Chondrocyte (in vitro differentiated cells): ENCODE measurements at regions not wholly inside any gene's neighbourhood (a gene's known extent, or its start where the extent isn't known, plus 50 kb on each side); places are given as distances from the start of the nearest gene placed in this dataset.

ENCODE experiments used
- DNase-seq: peaks from one replicate; pipeline ENCODE4 v3.0.0; 2021; ENCODE audit warnings: mixed read lengths, low spot score
- H3K27ac Mint-ChIP-seq: one replicate; pipeline ENCODE4 v1.8.0; 2021; ENCODE audit warnings: mild to moderate bottlenecking, moderate library complexity, mixed read lengths; ENCODE audit not compliant: unreplicated experiment
- H3K27me3 Mint-ChIP-seq: 2 replicates; pipeline ENCODE4 v1.8.0; 2021; ENCODE audit warnings: low read depth, mixed read lengths
- H3K36me3 Mint-ChIP-seq: 2 replicates; pipeline ENCODE4 v1.8.0; 2021; ENCODE audit warnings: low read depth, mixed read lengths
- H3K4me1 Mint-ChIP-seq: 2 replicates; pipeline ENCODE4 v1.8.0; 2021; ENCODE audit warnings: low read depth, mild to moderate bottlenecking, mixed read lengths
- H3K4me3 Mint-ChIP-seq: one replicate; pipeline ENCODE4 v1.8.0; 2021; ENCODE audit warnings: mild to moderate bottlenecking, moderate library complexity, mixed read lengths; ENCODE audit not compliant: unreplicated experiment
- H3K9me3 Mint-ChIP-seq: 2 replicates; pipeline ENCODE4 v1.8.0; 2021; ENCODE audit warnings: low read depth, mixed read lengths
- TF ChIP-seq, protein P1 (sequence below): fragments of 200-600 bp; sonication (generic); IDR thresholded peaks from 2 replicates; pipeline ENCODE4 v1.5.0; 2021; ENCODE audit warnings: antibody characterized with exemption, mild to moderate bottlenecking, moderate library complexity

DNA sequence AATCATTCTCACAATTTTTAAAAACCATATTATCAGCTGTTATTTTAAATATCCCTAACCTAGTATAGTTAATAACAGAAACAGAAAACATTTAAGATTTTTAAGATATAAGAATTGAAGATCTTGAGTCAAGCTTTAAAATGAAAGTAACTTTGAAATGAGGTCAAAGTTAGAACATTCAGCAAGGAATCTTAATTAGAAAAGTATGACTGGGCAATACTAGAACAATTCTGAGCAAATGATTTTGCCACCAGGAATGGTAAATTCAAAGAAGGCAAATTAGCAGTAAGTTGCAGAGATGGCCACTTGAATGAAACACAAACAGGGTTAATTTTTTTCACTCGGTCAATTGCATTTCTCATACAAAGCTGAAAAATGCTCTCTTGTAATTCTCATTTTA lies 117.9 kb downstream of the NXNL2 start:
- Mint-ChIP-seq H3K9me3 (peaks cover 4% of the 10 kb centered on the region), H3K27me3 (no peaks in the 10 kb centered on the region), H3K4me3 (no peak overlapping the region), H3K27ac (no peak overlapping the region), H3K36me3 (no peaks in the 10 kb centered on the region), H3K4me1 (peaks cover 7% of the 10 kb centered on the region)
- DNase-seq, result no peak
- TF ChIP-seq, protein P1, sequence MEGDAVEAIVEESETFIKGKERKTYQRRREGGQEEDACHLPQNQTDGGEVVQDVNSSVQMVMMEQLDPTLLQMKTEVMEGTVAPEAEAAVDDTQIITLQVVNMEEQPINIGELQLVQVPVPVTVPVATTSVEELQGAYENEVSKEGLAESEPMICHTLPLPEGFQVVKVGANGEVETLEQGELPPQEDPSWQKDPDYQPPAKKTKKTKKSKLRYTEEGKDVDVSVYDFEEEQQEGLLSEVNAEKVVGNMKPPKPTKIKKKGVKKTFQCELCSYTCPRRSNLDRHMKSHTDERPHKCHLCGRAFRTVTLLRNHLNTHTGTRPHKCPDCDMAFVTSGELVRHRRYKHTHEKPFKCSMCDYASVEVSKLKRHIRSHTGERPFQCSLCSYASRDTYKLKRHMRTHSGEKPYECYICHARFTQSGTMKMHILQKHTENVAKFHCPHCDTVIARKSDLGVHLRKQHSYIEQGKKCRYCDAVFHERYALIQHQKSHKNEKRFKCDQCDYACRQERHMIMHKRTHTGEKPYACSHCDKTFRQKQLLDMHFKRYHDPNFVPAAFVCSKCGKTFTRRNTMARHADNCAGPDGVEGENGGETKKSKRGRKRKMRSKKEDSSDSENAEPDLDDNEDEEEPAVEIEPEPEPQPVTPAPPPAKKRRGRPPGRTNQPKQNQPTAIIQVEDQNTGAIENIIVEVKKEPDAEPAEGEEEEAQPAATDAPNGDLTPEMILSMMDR, result no peak

- H3K27ac Mint-ChIP-seq, result no peak overlapping the region
- no peaks in the 10 kb centered on the region for H3K27me3 Mint-ChIP-seq
- H3K4me3 Mint-ChIP-seq, result no peak overlapping the region
- TF ChIP-seq, protein P1, result no peak
- peaks cover 10% of the 10 kb centered on the region for H3K4me1 Mint-ChIP-seq
- DNase-seq, result no peak
- peaks cover 4% of the 10 kb centered on the region for H3K9me3 Mint-ChIP-seq
- H3K36me3 Mint-ChIP-seq, result no peaks in the 10 kb centered on the region
Measured at GRCh38 chr9:88653406-88653805, 118.4 kb downstream of the NXNL2 start.

DNA sequence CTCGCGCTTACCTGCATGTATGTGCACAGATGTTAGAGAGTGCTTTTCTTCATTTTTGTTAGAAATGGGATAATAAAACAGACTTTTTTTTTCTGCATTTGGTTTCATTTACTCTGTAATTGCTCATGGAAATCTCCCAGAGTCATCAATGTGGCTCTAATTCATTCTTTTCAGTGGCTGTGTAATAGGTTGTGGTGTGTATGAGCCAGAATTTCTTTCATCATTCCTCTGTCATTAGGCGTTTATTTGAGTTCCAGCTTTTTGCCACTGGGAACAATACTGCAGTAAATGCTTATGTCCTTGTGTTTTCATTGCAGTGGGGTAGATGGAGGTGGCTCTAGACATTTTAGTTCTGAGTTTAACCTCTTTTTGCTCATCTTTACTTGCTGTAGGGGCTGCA lies 118.9 kb downstream of the NXNL2 start:
- H3K36me3 Mint-ChIP-seq, result no peaks in the 10 kb centered on the region
- no peak overlapping the region for H3K4me3 Mint-ChIP-seq
- H3K4me1 Mint-ChIP-seq, result peaks cover 12% of the 10 kb centered on the region
- TF ChIP-seq, protein P1, result no peak
- no peak overlapping the region for H3K27ac Mint-ChIP-seq
- peaks cover 4% of the 10 kb centered on the region for H3K9me3 Mint-ChIP-seq
- DNase-seq, result no peak
- H3K27me3 Mint-ChIP-seq, result no peaks in the 10 kb centered on the region

DNA sequence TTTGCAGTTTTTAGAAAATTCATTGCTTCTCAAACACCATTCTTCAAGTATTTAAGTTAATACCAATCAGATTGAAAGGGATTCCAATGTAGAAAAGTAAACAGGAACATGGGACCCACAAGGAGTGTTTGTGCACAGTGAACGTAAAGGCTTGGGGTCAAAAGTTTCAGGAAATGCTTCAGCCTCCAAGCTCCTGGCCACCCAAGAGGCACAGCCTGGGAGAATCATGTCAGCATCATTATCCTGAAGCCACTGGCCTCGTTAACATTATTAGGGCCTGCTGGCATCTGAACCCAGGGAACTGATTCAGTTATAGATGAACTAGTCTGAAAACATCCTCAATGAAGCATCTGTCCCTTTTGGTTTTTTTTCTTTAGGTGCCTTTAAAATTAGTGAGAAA lies 122.9 kb downstream of the NXNL2 start:
- Mint-ChIP-seq H3K36me3 (no peaks in the 10 kb centered on the region), H3K27me3 (peaks cover 2% of the 10 kb centered on the region), H3K27ac (no peak overlapping the region), H3K9me3 (peaks cover 3% of the 10 kb centered on the region), H3K4me1 (peaks cover 5% of the 10 kb centered on the region), H3K4me3 (no peak overlapping the region)
- no peak for DNase-seq
- TF ChIP-seq, protein P1, result no peak

DNA sequence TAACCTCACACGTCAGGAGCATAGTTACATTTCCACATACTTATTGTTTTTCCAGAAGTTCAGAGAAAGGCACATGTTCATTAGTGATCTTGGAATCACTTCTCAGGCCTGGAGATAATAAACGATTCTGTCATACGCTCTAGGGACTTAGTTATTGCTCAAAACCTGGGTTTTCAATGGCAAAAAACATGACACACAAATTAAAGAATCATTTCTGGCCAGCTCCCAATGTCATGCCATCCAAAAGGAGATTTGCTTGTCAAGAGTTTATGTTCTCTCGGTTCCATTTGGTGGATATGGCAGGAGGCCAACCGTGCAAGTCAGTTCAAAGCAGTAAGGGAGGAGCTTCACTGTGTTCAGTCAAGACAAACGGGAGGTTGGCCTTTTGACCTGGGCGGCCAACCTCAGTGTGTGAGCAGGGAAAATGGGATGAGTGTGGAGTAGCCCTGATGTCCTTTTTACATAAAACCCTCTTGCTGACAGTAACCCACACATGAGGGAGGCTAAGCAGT lies 123.4 kb downstream of the NXNL2 start:
- Mint-ChIP-seq H3K9me3 (peaks cover 3% of the 10 kb centered on the region), H3K27ac (no peak overlapping the region), H3K4me1 (peaks cover 5% of the 10 kb centered on the region), H3K27me3 (peaks cover 2% of the 10 kb centered on the region), H3K36me3 (no peaks in the 10 kb centered on the region), H3K4me3 (no peak overlapping the region)
- DNase-seq, result no peak
- TF ChIP-seq, protein P1, result no peak
